DND-41 (cell line): ENCODE measurements at regions not wholly inside any gene's neighbourhood (a gene's known extent, or its start where the extent isn't known, plus 50 kb on each side); places are given as distances from the start of the nearest gene placed in this dataset.

Source experiments
- EZH2 ChIP-seq: IDR thresholded peaks from 3 replicates; pipeline ENCODE4 v1.6.1; 2012; ENCODE audit warnings: borderline replicate concordance, low read depth, mild to moderate bottlenecking, moderate library complexity, low read length, inconsistent platforms; ENCODE audit not compliant: severe bottlenecking
- TF ChIP-seq, protein P1 (sequence below): IDR thresholded peaks from 2 replicates; pipeline ENCODE4 v1.5.1; 2012; ENCODE audit warnings: borderline replicate concordance, low read length, moderate library complexity, mild to moderate bottlenecking; ENCODE audit not compliant: poor library complexity, severe bottlenecking; ENCODE audit errors: extremely low read depth

DNA sequence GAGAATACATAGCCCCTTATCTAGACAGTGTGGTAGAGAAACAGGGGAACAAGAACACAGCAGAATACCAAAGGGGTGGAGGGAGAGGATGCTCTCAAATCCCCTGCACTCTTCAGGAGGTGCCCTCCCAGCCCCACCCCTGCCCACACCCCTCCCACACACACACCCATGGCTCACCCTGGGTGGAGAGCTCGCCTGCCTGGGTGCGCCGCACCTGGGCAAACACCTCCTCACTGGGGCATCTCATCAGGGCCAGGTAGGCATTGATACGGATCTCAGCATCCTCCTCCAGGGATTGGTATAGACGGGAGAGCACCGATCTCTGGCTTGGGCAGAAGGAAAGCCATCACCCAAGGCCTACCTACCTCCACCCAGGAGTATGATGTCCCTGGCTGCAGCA, 95.2 kb downstream of the LITAF start:
- TF ChIP-seq, protein P1, sequence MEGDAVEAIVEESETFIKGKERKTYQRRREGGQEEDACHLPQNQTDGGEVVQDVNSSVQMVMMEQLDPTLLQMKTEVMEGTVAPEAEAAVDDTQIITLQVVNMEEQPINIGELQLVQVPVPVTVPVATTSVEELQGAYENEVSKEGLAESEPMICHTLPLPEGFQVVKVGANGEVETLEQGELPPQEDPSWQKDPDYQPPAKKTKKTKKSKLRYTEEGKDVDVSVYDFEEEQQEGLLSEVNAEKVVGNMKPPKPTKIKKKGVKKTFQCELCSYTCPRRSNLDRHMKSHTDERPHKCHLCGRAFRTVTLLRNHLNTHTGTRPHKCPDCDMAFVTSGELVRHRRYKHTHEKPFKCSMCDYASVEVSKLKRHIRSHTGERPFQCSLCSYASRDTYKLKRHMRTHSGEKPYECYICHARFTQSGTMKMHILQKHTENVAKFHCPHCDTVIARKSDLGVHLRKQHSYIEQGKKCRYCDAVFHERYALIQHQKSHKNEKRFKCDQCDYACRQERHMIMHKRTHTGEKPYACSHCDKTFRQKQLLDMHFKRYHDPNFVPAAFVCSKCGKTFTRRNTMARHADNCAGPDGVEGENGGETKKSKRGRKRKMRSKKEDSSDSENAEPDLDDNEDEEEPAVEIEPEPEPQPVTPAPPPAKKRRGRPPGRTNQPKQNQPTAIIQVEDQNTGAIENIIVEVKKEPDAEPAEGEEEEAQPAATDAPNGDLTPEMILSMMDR = no peak
- TF ChIP-seq EZH2 = no peak
